GM19438 (cell line): ENCODE measurements at regions not wholly inside any gene's neighbourhood (a gene's known extent, or its start where the extent isn't known, plus 50 kb on each side); places are given as distances from the start of the nearest gene placed in this dataset.

Experiments used
- ATAC-seq: cut with Tn5 transposase; IDR thresholded peaks from one replicate; pipeline ENCODE4 v1.9.1; 2021; ENCODE audit warnings: low read depth; ENCODE audit not compliant: unreplicated experiment

DNA sequence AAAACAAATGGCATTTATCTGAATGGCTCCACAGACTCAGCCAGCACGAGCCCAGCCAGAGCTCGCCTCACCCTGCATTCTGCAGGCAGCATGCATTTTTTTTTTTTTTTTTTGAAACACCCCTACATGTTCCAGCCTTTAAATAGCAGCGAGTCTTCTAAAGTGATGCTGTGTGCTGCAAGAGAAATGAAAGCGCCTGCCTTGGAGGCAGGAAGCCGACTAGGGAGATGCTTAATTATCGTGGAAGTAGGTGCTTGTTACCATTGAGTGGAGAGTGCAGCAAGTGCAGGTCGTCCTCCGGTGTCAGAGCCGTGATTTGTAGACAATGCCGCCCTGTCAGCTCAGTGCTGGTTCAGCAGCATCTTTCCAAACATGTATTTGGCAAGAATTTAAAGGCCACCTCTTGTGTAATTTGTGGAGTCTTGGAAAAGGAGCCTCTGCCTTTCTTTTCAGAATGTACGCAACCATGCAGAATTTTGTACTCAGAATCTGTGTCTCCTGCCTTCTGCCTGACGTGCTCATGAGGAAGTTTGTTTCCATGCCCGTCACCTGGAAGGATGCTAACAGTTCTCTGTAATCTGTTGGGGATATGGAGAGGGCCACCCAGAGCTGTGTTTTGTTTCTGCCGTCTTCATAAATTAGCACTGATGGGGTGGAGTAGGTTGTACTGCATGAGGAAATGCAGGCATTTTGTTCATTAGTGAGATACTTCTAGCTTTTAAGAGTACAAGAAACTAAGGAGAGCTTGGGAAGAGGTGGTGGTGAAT lies 345.9 kb upstream of the RGS6 start:
- no peak for ATAC-seq

DNA sequence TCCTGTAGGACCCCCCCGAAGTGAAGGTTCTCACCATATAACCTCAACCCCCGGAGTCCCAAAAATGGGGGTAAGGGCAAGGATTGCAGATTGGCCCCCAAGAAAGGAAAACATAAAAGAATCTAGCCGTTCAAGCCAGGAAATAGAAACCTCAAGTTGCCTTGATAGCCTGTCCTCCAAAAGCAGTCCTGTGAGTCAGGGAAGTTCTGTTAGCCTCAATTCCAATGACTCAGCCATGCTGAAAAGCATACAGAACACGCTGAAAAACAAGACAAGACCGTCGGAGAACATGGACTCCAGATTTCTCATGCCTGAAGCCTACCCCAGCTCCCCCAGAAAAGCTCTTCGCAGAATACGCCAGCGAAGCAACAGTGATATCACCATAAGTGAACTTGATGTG lies 344.2 kb upstream of the RGS6 start:
- ATAC-seq, result no peak

DNA sequence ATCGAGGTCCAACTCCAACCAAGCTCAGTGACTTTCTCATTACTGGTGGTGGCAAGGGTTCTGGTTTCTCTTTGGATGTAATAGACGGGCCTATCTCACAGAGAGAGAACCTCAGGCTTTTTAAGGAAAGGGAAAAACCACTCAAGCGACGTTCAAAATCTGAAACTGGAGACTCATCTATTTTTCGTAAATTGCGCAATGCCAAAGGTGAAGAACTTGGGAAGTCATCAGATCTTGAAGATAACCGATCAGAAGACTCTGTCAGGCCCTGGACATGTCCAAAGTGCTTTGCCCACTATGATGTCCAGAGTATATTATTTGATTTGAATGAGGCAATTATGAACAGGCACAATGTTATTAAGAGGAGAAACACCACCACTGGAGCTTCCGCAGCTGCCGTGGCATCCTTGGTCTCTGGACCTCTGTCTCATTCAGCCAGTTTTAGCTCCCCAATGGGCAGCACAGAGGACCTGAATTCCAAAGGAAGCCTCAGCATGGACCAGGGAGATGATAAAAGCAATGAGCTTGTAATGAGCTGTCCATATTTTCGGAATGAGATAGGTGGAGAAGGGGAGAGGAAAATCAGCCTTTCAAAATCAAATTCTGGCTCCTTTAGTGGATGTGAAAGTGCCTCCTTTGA lies 343.5 kb upstream of the RGS6 start:
- no peak for ATAC-seq

DNA sequence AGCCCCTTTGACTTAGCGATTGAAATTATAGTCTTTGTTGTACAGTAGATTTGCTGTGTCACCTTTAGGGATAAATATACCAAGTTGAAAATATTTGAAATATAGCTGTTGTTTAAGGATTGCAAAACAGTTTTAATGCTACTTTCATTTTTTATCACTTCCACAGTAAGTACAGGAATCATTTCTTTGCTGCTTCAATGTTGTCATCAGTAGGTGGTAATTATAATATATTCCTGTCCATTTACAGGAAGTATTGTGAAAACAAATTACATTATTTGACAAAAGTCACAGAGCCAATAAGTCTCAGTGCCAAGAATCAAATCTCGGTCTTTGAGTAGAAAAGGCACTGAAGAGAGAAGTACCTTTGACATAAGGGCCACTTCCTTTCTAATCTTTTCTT lies 342.6 kb upstream of the RGS6 start:
- ATAC-seq, result no peak

DNA sequence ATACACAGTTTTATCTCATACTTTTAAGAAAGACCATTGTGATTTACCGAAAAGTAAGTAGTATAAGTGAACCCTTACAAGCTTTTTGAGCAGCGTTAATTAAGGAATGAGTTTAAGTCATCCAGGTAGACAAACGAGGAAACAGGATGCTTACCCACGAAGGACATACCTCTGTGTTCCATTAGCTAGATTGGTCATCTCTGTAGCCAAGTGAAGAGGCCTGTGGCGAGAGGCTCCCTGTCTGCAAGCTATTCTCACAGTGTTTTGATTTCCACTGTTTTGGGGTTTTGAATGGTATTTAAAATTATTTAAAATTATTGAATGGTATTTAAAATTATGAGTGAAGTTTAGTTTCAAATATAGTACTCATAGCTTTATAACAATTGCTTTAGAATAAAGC lies 342.1 kb upstream of the RGS6 start:
- no peak for ATAC-seq

DNA sequence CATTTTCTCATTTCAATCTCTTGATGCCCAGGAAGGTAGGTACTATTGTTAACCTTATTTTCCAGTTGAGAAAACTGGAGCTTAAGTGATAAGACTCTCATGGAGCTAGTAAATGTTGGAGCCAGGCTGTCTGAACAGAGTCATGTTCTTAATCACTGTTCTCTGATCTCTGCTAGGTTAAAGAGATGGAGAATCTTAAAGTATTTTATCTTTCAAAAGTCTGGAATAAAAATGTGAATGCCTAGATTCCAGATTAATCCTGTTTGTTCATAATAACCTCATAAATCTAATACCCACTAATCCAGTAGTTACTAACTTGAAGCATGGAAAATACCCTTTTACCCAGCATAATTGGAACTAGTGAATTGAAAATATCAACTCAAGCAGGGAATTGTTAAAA lies 341.0 kb upstream of the RGS6 start:
- ATAC-seq, result no peak

DNA sequence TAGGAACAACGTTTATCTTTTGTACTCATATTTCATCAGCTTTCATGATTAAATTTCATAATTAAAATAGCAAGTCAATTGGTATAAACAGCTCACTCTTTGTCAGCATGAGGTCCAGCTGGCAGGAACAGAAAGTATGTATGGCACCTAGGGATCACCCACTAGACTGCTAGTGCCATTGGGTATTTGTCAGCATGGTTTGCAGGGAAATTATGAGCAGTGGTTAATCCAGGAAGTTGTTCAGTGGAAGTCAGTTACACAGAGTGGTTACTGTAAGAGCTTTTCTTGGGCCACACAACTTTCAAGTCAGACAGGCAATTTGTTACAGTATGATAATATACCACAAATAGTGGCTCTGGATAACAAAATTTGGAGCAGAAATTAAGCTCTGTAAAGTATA lies 340.3 kb upstream of the RGS6 start:
- ATAC-seq, result no peak

DNA sequence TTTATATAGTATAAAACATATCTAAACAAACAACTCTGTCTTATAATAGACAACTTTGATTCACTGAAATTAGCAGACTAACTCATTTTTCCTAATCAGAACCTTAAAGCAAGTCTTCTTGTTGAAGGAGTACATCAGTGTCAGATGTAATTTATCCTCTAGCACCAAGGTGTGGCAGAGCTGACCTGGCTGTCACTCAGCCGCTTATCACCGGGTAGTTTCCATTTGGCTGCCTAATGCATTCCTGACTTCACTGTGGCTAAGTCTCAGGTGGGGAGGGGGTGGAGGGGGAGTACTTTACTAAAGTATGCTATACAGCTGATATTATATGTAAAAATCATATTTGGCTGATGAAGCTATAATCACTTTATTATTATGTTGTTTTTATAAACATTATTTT lies 339.9 kb upstream of the RGS6 start:
- no peak for ATAC-seq

DNA sequence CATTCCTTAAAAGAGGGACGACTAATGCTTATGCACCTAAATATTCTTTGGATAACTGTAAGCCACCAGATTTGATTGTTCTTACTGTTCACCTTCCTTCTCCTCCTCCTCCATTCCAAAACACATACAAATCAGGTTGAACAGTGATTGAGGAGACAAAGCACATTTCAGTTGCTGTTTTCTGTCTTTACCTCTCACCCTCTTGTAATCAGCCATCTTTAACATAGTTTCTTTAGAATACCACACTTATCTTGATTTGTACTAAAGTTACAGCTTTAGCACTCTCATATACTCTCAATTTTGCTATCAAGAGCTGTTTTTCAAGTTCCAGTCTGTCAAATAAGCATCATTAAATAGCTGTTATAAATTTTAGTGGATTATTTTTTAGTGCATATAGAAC lies 338.3 kb upstream of the RGS6 start:
- no peak for ATAC-seq

DNA sequence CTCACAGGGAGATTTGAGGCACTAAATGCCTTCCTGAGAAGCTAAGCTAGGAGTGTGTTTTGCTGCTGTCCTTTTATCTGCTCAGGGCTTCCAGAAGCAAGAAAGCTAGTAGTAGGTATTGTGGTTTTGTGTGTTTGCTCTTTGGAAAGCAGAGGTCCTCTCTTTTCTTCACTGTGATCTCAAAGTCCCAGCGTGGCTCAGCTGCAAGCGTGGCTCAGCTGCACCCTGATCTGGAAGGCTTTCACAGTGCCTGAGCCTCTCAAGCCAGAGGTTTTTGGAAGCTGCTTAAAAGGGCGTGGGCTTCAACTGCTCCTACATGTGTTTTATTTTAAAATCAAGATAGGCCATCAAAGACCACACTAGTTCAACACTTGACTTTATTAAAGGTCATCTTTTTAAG lies 337.4 kb upstream of the RGS6 start:
- no peak for ATAC-seq

DNA sequence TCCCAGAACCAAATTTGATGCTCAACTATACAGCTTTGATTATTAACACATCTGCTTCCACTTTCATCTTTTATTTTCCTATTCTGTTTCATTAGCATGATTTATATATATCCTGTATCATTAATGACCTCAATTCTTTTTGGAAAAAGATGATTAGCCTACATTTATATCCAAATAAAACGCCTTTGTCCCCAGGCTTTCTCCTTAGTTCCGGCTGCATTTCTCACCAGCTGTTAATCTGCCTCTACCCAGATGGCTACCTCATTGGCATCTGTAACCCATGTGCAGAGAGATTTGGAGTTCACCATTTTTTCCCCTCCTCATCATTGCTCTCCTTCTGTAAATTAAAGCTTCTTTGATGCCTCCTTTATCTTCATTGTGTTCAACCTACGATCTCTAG lies 336.8 kb upstream of the RGS6 start:
- no peak for ATAC-seq

DNA sequence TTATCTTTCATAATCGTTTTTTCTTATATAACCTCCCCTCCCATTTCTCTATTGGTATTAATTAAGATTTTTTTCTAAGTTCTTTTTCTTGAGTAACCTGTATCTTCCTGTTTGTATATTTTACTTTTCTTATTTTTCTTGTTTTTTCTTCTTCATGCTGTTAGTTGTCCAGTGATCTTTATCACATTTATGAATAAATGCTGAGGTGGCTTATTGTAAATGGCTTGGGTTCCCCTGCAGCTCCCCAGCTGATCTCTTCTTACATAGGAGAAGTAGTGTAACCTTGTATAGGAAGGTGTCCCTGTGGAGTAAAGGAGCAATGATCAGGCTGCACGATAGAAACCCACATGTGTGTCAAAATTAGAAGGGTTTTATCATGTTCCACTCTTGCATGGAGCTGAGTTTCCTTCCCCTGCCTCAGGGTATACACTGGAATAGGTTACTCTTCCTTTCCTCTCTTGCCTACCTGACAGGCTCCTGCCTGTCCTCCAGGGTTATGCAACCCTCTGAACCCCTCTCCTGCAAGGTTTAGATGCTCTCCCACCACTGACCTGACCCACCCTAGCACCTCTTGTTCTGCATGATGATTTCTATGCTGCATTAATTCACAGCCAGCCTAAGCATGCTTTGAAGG lies 334.8 kb upstream of the RGS6 start:
- no peak for ATAC-seq

DNA sequence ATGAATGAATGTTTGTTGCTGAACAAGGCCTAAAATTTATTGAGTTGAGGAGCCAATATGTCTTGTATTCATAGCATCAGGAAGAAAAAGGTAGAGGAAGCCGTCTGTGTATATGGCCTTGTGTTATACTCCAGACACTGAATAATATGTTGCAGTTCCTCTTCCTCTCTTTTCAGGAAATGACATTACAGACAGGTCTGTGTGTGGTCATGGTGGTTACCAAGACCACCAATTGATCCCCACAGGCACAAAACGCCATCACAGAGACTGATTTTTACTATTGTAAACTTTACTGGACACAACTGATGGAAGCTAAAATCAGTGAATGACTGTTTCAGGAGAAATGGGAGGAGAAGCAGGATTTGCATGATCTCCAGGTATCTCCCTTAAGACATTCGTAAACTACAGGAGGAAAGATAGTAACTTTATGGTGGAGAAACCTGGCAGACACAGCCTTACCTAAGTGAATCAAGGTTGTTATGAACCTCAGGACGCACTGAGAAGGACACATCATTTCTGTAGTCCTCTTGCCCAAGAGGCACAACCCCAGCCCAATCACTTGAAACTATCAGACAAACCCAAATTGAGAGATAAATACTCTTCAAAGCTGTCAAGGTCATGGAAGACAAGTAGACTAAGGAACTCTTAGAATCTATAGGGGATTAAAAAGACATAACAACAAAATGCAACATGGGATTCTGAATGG lies 334.1 kb upstream of the RGS6 start:
- peak; percentile 77 for ATAC-seq

DNA sequence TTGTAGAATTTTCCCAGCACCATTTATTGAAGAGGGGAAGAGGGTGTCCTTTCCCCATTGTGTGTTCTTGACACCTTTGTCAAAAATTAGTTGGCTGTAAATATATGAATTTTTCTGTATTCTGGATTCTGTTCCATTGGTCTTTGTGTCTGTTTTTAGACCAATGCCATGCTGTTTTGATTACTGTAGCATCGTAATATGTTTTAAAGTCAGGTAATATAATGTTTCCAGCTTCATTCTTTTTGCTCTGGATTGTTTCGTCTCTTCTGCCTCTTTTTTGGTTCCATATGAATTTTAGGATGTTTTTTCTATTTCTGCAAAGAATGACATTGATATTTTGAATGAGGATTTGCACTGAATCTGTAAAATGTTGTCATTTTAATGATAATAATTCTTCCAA lies 331.9 kb upstream of the RGS6 start:
- no peak for ATAC-seq

DNA sequence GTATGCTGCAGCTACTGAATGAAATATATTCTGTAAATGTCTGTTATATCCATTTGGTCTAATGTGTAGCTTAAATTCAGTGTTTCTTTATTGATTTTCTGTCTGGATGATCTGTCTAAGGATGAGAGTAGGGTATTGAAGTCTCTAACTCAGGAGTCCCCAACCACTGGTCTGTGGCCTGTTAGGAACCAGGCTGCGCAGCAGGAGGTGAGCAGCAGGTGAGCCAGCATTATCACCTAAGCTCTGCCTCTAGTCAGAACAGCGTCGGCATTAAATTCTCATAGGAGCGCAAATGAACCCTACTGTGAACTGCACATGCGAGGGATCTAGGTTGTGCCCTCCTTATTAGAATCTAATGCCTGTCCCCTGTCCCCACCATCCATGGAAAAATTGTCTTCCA lies 329.7 kb upstream of the RGS6 start:
- ATAC-seq, result no peak

DNA sequence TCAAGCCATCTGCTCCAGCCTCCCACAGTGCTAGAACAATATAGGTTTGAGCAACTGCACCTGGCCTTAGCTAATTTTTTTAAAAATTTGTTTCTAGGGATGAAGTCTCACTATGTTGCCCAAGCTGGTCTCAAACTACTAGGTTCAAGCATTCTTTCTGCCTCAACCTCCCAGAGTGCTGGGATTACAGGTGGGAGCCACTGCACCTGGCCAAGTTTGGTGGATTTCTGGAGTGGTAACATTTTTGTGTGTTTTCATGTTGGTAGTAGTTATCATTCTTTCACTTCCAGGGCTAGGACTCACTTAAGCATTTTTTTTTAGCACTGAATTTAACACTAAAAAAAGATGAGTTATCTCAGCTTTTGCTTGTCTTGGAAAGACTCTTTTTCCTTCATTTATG lies 328.0 kb upstream of the RGS6 start:
- ATAC-seq, result no peak

DNA sequence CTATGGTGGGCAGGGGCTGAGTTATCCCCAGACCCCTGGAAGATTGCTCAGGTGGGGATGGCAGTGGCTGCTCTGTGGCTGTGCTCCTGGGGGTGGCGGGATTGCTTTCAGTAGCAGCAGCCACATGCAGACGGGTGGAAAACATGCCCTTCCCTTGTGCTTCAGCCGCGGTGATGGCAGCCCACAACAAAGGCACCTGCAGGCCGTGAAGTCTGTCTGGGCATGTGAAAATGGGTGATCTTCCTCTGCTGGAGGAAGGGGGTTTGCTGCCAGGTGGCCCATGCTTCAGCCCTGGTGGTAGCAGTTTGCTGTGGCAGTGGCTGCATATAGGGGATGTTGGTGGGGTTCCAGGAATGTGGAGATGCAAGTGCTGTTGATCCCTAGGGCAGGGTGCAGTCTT lies 326.2 kb upstream of the RGS6 start:
- no peak for ATAC-seq

DNA sequence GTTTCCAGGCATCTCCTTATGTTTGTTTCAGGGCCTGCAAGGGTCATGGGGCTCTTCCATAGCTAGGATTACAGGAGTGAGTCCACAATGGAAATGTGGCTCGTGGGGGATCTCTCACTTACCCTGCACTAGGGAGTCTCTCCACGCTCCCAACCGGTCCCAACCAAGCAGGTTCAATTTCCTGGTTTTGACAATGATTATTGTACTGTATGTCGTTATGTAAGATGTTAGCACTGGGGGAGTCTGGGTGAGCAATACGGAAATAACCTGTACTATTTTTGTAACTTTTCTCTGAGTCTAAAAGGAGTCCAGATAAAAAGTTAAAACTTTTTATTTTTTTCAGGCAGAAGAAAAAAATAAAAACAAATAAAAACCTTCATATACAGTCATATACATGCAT lies 325.7 kb upstream of the RGS6 start:
- ATAC-seq, result no peak

DNA sequence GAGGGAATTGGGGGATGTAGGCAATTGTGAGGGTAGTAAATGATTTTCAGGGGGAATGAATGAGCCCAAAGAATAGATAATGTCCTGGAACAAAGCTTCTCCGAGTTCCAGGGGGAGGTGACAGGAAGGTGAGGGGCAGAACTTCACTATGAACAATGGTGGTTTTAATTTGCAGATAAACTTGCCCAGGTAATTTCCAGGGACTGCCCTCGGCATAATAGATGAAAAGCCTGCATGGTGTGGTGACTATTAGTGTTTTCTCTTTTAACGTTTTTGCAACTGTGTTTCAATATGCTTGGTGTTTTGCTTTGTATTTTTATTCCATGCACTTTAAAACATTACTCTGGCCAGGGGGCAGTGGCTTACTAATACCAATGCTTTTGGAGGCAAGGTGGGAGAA lies 325.2 kb upstream of the RGS6 start:
- no peak for ATAC-seq

DNA sequence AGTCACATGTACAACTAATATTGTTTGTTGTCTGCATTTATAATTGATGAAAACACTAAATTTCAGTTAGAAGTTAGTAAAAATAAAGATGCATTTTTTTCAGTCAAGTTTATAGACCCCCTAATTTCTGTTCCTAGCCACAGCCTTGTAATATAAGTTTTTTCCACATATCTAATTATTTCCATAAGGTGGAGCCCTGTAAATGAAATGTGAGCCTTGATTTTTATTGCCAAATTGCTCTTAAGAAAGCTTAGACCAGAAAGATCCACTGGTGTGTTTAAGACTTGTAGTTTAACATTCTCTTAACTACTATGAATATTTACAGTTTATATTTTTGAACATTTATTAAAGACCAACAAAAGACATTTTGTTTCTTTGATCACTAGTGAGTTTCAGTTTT lies 322.1 kb upstream of the RGS6 start:
- ATAC-seq, result no peak

DNA sequence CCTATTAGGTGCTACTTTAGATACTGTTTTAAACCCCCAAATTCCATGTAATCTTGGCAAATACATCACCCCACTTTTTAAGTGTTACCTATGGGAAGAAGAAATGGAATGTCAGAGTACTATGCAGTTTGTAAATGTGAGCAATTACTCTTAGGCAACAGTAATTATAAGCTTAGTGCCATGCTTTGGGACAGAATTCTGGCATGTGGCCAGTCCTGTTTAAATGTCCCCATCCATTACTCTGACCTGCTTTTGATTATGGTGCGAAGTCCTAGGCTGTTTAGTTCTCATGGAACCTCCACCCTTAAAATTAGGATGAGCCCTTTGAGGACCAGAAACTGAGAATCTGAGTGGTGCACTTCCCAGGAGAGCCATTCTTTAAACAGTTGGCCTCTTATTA lies 321.4 kb upstream of the RGS6 start:
- no peak for ATAC-seq

DNA sequence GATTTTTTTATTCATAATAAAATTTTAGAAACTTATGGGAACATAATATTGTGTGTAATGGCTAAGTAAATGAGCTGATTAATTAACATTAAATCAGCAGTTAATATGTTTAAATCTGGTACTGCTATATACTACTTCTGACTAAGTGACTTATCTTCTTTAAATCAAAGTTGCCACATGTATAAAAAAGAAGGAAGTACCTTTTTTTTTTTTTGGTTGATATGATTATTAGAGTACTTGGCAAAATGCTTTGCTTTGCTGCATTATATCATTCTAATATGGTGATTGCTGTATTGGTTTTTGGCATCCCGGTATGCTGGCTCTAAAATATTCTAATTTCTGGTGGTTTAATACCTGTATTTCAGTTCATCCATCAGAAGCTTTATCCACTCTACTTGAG lies 319.1 kb upstream of the RGS6 start:
- no peak for ATAC-seq
